Left ventricle myocardium superior (tissue), 1 donor: ENCODE measurements at regions not wholly inside any gene's neighbourhood (a gene's known extent, or its start where the extent isn't known, plus 50 kb on each side); places are given as distances from the start of the nearest gene placed in this dataset.
"Not testable (repeated sequence)": the region's sequence is repeated elsewhere in the genome, so short reads cannot be mapped to it uniquely, and the experiment has no call there.

Experiments used
- ATAC-seq: fragments of 200-7000 bp; cut with Tn5 transposase; one replicate; pipeline ENCODE4 v1.9.1; 2020; ENCODE audit warnings: mild to moderate bottlenecking, moderate library complexity
- DNase-seq: peaks from one replicate; pipeline ENCODE4 v3.0.0-alpha.2; 2020
- intact Hi-C: fragments of 100-400 bp; cut with micrococcal nuclease; formaldehyde crosslinking; loops from one replicate; pipeline ENCODE4 v1.11.0; 2022
- donor health status: DM: no; HTN: yes; CAD: no; lungs with severe emphysema.

DNA sequence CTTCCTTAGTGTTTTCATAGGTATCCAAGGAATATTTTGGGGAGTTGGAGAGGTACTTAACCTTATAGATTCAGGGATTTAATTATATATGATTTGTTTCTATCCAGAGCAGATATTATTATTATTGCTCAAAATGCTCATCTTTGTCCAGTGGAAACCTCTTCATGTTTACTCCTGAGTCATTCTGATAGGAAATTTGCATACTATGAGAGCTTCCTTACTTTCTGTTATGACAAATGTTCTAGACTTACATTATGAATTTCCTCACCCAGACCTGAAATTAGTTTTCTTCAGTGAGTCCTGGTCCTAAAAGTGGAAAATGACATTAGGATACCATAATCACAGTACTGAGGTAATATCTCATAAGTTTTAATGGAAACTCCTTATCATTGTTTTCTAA, 57.5 kb upstream of the PLPPR5 start:
- ATAC-seq (no peak), DNase-seq (no peak)
- intact Hi-C loops, result no loop called here

GRCh38 chr1:99069146-99069545, 64.5 kb upstream of the PLPPR5 start:
- no peak for DNase-seq
- intact Hi-C loops, result no loop called here
- no peak for ATAC-seq

DNA sequence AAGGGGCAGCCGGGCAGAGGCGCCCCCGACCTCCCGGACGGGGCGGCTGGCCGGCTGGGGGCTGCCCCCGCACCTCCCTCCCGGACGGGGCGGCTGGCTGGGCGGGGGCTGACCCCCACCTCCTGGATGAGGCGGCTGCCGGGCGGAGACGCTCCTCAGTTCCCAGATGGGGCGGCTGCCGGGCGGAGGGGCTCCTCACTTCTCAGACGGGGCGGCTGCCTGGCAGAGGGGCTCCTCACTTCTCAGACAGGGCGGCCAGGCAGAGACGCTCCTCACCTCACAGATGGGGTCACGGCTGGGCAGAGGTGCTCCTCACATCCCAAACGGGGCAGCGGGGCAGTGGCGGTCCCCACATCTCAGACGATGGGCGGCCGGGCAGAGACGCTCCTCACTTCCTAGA, 73.9 kb upstream of the PLPPR5 start:
- intact Hi-C loops, DNase-seq, ATAC-seq: not testable (repeated sequence)

DNA sequence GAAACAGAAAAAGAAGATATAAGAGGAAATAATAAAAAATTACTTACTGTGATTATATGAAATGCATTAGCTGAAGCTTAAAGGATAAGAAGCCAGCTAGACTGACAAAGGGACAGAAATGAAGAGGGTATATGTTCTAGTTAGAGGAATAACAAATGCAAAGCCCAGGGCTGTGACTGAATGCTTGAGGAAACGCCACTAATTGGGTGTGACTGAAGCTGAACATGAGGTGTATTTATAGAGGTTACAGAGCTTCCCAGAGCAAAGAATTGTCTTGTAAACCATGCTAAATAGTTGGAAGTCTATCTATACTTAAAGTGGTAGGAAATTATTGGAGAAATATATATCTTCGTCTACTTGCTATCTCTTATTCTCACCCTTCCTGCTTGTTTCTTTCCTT, 77.7 kb upstream of the PLPPR5 start:
- no peak for DNase-seq
- no peak for ATAC-seq
- intact Hi-C loops, result no loop called here

DNA sequence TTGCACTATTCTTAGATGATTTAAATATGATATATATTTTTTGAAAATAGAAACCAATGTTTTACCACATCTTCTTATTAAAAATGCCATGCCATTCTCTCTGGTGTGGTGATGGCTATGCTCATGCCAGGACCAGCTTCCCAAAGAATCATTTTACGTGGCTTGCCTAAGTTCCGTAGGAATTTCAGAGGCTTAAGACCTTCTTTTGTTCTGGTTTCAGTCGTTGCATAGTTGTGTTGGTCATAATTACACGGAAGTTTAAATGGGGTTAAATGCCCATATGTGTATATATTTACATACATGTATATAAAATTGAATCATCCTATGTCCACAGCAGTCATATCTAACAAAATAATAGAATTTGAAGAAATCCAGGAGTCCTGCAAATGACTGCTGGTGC, 78.7 kb upstream of the PLPPR5 start:
- intact Hi-C loops, result no loop called here
- DNase-seq (no peak), ATAC-seq (no peak)

DNA sequence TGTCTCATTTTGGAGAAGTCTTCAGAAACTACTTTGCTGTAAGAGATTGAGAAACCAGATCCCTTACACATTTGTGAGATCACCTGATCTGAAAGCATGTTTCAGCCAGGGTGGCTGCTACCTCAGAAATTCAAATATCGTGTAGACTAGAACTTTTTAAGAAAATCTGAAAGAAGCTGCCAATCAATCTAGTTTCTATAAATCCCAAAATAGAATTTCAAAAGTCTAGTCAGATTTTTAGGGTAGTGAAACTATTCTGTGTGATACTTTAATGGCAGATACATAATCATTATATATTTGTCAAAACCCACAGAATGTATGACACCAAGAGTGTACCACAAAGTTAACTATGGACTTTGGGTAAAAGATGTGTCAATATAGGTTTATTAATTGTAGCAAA, 79.9 kb upstream of the PLPPR5 start:
- no peak for ATAC-seq
- intact Hi-C loops, result no loop called here
- no peak for DNase-seq

DNA sequence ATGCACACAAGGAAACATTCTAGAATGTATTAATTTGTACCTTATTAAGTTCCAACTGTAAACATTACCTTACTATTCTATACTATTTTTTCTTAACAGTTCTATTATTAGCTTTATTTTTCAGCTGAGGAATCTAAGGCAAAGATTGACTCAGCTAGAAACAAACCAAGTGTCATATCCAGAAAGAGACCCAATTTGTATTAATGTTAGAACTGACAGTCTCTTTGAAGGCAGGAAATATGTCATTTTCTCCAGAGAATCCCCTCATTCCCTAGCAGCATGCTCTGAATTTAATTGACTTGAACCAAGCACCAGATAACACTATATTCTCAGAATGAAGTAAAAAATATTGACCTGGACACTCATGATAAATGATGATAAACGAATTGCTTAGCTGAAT, 81.4 kb upstream of the PLPPR5 start:
- intact Hi-C loops, result no loop called here
- no peak for DNase-seq
- no peak for ATAC-seq

DNA sequence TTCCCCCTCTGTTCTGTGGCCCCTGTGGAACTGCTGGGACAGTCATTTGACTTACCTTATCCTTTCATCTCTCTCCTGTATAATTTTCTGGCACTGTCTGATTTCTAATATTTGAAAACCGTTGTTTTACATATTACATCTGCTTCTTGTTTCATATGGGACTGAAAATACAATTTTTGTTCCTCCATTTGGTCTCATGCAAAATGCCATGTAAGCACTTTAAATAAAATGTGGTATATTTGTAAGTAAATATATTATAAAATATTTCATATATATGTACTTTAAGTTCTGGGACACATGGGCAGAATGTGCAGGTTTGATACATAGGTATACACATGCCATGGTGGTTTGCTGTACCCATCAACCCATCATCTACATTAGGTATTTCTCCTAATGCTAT, 93.9 kb upstream of the PLPPR5 start:
- ATAC-seq (no peak), DNase-seq (no peak)
- intact Hi-C loops, result no loop called here

- ATAC-seq (no peak), DNase-seq (no peak)
- intact Hi-C loops, result no loop called here
Measured at GRCh38 chr1:99106274-99106673, 101.6 kb upstream of the PLPPR5 start.

DNA sequence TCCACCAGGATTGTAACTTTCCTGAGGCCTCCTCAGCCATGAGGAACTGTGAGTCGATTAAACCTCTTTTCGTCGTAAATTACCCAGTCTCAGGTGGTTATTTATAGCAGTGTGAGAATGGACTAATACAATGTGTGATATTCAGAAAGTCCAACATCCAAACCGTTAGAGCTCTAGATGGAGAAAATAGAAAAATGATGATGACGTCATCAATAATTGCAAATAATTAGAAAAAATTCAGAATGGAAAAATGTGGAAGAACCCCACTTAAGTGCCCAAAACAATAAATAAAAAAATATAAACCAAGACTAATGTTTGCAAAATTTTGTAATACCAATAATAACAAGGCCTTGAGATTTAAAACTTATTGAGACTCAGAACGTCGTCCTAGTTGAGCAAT, 103.0 kb upstream of the PLPPR5 start:
- DNase-seq (no peak), ATAC-seq (no peak)
- intact Hi-C loops, result no loop called here

GRCh38 chr1:99110140-99111041, 105.7 kb upstream of the PLPPR5 start:
- intact Hi-C loops, result no loop called here
- ATAC-seq, result no peak
- DNase-seq, result no peak

GRCh38 chr1:99115231-99115630, 110.6 kb upstream of the PLPPR5 start:
- intact Hi-C loops, result no loop called here
- DNase-seq (no peak), ATAC-seq (no peak)

GRCh38 chr1:99119188-99119587, 114.5 kb upstream of the PLPPR5 start:
- DNase-seq, result no peak
- intact Hi-C loops, result no loop called here
- ATAC-seq, result no peak

- intact Hi-C loops, result no loop called here
- DNase-seq (no peak), ATAC-seq (no peak)
Measured at GRCh38 chr1:99122039-99122438, 117.4 kb upstream of the PLPPR5 start.

GRCh38 chr1:99123936-99124335, 119.3 kb upstream of the PLPPR5 start:
- ATAC-seq (no peak), DNase-seq (no peak)
- intact Hi-C loops, result no loop called here

GRCh38 chr1:99131546-99131945, 126.9 kb upstream of the PLPPR5 start:
- no peak for DNase-seq
- ATAC-seq, result no peak
- intact Hi-C loops, result no loop called here

DNA sequence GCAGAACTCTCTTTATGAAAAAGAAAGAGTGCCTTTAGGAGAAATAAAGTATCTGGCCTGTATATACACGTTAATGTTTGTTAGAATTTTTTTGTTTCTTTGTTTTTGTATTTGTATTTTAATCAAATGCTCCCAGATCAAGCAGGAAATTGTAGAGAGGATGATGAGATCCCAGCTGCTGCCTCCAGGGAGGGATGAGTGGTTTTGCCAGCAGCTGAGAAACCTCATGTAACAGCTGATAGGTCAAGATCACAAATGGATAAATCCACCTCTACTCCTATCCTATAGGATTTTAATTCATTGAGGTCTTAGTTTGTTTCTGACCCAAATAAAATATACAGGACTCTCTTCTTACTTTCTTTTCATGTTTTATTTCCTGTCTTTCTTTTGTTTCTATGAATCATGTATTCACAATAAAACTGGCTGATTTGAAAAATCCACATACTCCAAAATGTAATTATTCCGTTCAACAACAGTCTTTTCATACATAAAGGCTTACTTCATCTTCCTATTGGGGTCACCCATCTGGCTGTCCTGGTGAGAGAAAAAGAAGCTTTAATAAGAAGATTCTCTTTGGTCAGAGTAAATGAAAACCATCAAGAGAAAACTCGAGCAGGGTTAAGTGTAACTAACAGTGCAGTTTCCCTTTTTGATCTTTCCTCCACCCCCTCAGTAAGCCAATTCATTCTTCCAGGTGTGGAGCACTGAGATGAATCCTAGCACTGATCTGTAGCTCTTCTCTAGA, 129.3 kb upstream of the PLPPR5 start:
- intact Hi-C loops, result no loop called here
- no peak for DNase-seq
- no peak for ATAC-seq

DNA sequence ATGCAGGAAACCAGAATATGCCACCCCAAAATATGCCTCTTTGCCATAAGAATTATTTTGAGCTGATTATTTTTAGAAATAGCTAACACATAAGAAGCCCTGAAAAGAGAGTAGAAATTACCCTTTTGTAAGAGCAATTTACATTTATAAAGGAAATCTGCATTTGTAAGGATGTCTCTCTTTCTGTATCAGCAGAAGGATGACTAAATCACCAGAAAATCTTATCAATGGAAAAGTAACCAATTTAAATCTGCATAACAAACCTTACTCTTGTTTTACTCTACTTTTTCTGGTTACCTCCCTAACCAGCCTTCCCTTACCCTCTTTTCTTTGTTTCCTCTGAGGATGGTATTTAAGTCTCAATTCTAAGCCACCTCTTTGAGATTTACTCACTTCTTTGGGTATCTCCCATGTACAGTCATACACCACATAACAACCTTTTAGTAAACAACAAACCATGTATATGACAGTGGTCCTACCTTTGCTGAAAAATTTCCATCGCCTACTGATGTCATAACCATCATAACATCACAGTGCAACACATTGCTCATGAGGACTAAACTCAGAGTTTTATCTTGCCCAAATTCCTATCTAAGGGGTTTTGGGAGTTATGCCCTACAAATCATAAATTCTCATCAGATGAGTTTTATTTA, 126.6 kb upstream of the PLPPR4 start:
- ATAC-seq (no peak), DNase-seq (no peak)
- intact Hi-C loops, result no loop called here

DNA sequence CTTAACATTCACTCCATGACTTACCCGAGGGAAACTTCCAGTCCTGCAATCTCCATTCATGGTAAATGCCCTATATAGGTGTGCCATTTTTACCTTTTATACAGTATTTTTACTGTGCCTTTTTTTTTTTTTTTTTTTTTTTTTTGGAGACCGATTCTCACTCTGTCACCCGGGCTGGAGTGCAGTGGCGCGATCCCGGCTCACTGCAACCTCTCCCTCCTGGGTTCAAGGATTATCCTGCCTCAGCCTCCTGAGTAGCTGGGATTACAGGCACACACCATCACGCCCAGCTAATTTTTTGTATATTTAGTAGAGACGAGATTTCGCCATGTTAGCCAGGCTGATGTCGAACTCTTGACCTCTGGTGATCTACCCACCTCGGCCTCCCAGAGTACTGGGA, 124.4 kb upstream of the PLPPR4 start:
- ATAC-seq, result no peak
- intact Hi-C loops, result no loop called here
- DNase-seq, result no peak

GRCh38 chr1:99146129-99146848, 118.0 kb upstream of the PLPPR4 start:
- DNase-seq (no peak), ATAC-seq (no peak)
- intact Hi-C loops, result no loop called here
